Activated effector memory CD4-positive, alpha-beta T cell treated with Interleukin-2 at 50 U/mL for 16 hours (primary cell): ENCODE measurements at regions not wholly inside any gene's neighbourhood (a gene's known extent, or its start where the extent isn't known, plus 50 kb on each side); places are given as distances from the start of the nearest gene placed in this dataset.

Experiments used
- DNase-seq: peaks from one replicate; pipeline ENCODE4 v3.0.0-alpha.2; 2020

DNA sequence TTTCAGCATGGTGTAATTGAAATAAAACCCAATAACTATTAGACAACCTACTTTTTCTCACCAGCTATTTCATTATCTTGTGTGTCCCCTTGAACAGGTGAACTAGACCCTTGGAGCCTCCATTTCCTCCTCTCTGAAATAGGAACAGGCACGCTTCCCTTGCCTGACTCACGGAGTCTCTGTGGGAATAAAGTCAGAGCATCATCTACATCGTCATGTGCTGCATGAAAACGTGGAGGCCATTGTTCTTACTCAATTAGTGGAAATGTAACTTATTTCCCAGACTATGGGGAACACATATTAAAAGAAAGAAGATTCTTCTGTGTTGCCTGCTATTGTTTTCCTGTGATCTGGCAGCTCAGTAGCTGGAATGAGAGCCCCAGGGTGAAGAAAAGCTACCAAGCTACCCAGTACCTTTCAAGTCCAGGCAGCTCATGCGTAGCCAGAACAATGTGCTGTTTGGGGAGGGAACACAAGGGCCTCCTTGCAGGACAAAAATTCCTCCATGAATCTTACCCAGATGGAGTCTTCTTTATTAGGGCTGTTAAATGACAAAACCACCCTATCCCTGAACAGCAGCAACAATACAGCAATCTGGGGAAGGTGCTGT lies 59.8 kb downstream of the SOX11 start:
- DNase-seq = no peak

GRCh38 chr2:5756272-5756671 lies 64.1 kb downstream of the SOX11 start:
- DNase-seq = no peak

GRCh38 chr2:5758346-5758745 lies 66.2 kb downstream of the SOX11 start:
- DNase-seq = no peak

DNA sequence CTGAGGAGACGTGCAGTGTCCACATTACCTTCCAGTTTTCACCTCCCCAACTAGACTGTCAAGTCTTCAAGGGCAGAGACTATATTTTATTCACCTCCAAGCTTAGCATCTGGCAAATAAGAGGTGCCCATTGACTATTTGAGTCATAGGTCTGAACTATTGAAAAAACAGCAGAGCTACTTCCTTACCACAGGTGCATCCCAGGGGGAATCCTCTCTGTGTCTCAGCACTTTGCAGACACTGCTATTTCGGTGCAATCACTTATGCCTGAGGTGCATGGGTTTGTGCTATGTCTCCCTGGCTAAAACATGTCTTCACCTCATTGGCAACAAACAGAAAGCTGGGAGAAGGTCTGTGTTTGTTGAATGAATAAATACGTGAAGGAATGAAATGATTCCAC lies 67.8 kb downstream of the SOX11 start:
- no peak for DNase-seq

GRCh38 chr2:5763531-5763930 lies 71.3 kb downstream of the SOX11 start:
- DNase-seq = no peak

DNA sequence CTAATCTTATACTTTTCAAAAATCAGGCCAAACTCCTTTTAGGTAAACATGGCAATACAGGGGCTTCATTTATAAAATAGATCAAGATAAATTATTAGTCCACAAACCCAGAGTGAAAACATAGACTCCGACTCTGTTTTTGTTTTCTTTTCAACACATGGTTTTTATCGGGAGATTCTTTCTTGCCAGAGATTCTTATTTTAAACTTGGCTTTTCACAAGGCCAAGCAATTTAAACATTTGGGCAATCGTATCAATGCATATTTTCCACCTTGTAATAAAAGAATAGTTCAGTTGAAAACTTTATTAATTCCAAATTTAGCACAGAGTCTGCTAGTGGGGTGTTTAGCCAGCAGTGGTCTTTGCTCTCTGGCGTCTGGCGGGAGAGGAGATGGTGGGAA lies 71.9 kb downstream of the SOX11 start:
- no peak for DNase-seq

DNA sequence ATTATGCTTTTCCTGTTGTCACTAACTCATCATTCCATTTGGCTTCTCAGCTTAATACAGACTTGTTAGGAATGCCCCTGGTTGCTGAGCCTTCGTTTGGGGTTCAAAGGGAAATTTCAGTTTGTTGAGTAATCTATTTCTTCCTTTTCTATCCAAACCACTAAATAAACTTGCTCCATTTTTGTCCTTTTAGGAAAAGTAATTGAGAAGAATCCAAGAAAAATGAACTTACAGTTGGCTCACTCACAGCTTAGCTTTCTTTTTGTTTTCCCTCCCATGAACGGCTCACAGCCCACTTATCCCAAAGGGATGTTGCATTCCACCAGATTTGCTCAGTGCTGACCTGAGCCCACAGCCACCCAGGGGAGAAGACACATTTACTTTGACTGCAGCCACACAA lies 73.9 kb downstream of the SOX11 start:
- DNase-seq = no peak

- DNase-seq = no peak
These were observed 74.4 kb downstream of the SOX11 start for GRCh38 chr2:5766561-5766960.

DNA sequence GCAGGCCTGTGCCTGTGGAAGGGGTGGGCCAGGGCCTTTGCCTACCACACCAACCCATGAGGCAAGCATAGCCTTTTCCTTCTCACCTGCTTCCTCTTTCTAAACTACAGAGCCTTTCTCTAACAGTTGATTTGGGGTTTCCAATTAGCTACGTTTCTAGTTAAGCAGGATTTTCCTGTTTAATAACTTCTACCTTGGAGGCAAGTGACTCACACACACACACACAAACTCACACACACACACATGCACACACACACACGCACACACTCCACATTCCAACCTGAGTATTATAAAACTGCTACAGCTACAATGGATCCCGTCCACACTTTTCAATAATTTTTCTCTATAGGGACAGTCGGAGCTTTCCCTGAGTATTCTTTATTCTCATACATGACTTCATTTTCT lies 84.9 kb downstream of the SOX11 start:
- no peak for DNase-seq

- DNase-seq = no peak
These were observed 89.5 kb downstream of the SOX11 start for GRCh38 chr2:5781679-5782078.

- no peak for DNase-seq
These were observed 89.9 kb downstream of the SOX11 start for GRCh38 chr2:5782103-5782502.

- no peak for DNase-seq
These were observed 96.3 kb downstream of the SOX11 start for GRCh38 chr2:5788447-5788846.

DNA sequence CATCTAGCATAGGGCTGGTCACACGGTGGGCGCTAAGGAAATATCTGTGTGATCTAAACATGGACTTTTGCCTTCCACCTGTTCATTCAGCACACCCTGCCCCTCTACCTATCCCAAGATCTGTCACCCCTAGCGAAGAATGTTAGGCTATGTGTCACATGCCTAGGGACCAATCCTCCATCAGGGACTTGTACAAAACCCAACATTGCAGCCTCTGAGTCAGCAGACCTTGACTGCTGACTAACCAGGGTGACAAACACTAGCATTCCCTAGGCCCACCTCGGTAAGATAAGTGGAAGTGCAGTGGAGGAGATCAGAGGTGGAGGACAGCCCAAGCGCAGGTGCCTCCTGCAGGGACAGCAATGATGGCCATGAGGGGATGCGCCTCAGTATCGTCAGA lies 99.2 kb downstream of the SOX11 start:
- DNase-seq = no peak

GRCh38 chr2:5794012-5794411 lies 101.8 kb downstream of the SOX11 start:
- no peak for DNase-seq

GRCh38 chr2:5798084-5798483 lies 105.9 kb downstream of the SOX11 start:
- DNase-seq = no peak

DNA sequence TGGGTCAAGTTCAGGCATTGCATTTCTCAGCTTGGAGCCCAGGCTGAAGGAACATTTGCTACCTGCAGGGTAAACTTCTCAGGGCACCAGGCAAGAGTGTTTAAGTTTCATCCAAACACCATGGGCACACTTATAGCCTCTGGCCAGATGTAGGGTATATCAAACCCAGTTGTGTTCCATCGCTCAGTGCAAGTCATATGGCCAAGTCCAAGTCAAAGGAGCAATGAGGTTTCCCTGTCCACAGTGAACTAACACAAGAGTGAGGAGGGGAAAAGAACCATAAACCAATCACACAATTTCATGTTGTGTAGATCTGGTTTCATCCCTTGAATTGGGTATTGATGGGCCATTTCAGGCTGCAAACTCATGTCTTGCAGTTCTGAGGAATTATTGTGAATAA lies 107.2 kb downstream of the SOX11 start:
- no peak for DNase-seq

DNA sequence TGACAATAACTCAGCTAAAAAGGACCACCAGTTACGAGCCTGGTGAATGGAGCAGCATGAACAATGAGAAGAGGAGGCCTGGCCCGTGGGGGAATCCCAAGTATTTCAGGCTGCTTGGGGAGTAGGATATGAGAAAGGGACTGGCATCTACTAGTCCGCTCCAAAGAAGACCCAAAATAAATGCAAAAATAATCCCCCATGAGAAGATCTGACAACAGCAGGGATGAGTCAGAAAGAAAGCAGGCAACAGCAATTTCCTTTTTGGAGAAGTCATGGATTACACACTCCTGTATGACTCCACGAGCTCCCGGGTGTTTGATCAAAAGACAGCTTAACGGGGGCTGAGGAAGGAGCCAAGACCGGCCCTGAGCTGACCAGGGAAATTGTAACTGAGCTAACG lies 111.4 kb downstream of the SOX11 start:
- no peak for DNase-seq

GRCh38 chr2:5818961-5819600 lies 126.9 kb downstream of the SOX11 start:
- DNase-seq = no peak

GRCh38 chr2:5824126-5824525 lies 131.9 kb downstream of the SOX11 start:
- DNase-seq = no peak

- DNase-seq = no peak
These were observed 133.5 kb downstream of the SOX11 start for GRCh38 chr2:5825686-5826085.

DNA sequence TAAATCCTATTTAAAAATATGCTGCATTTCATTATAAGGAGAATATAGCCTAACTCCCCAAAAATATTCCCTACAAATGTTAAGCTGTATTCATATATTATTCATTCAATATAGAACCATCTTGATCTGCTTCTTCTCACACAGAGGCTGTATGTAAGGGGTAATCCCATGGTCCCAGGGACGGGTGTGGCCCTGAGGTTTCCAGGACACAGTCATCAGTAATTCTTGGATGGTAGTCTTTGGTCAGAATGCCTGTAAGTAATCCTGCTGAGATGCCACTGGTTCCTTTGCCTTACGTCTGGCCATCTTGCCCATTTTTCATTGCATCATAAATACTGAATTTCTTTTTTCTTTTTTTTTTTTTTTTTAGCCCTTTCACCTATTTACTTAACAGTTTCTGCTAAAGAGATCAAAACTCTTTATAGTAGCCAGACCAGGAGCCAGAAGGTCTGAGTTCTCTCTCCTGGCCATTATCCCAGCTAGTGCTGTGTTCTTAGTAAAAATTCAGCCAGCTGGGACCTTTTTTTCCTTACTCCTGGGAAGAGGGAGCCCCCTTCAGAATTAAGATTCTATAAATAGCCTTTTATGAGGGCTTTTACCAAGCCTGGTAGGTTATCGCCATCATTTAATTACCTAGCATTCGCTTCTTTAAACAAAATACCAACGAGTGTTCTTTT lies 134.9 kb downstream of the SOX11 start:
- no peak for DNase-seq

- no peak for DNase-seq
These were observed 142.3 kb downstream of the SOX11 start for GRCh38 chr2:5834501-5834900.

DNA sequence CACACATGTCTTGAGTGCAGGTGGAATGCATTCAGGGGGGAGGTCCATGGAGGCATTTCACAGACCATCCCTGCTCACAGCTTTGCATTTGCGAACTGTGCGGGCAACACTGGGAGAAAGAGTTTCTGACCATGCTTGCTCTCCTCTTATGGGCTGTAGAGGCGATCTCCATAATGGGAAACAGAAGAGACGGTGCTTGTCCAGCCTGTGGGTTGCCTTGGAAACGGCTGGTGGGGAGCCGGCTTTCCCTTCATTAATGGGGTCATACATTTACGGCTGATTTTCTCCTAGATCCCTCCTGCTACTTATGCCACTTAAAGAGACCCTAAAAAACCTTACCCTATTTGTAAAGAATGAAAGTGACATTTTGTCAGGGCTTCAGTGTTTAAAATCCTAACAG lies 147.4 kb downstream of the SOX11 start:
- DNase-seq = no peak

GRCh38 chr2:5841126-5841525 lies 148.9 kb downstream of the SOX11 start:
- DNase-seq = no peak

- no peak for DNase-seq
These were observed 150.1 kb downstream of the SOX11 start for GRCh38 chr2:5842326-5842725.
